H1 (cell line): ENCODE measurements at regions not wholly inside any gene's neighbourhood (a gene's known extent, or its start where the extent isn't known, plus 50 kb on each side); places are given as distances from the start of the nearest gene placed in this dataset.

Source experiments
- SAP30 ChIP-seq: fragments of 300-600 bp; sonication (generic); IDR thresholded peaks from 2 replicates; pipeline ENCODE4 v1.7.1; 2012; ENCODE audit warnings: low read length, moderate library complexity, mild to moderate bottlenecking, inconsistent platforms; ENCODE audit not compliant: insufficient read depth, insufficient replicate concordance
- ZNF274 ChIP-seq: IDR thresholded peaks from 2 replicates; pipeline ENCODE4 v1.7.0; 2012; ENCODE audit warnings: low read length, borderline replicate concordance; ENCODE audit errors: extremely low read depth

DNA sequence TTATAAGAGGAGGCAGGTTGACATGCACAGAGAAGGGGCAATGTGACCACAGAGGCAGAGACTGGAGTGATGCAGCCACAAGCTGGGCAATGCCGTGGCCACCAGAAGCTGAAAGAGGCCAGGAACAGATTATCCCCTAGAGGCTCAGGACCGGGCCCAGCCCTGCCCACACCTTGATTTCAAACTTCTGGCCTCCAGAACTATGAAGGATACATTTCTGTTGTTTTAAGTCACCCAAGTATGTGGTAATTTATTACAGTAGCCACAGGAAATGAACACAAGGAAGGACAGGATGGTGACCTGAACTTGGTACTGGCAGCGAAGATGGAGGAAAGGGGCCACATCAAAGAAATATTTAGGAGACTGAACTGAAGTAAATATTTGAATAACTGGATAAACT is 66.8 kb upstream of the RIOK3 start (continued):
- no peak for TF ChIP-seq SAP30
- no peak for TF ChIP-seq ZNF274
